HEK293 (cell line): ENCODE measurements at regions not wholly inside any gene's neighbourhood (a gene's known extent, or its start where the extent isn't known, plus 50 kb on each side); places are given as distances from the start of the nearest gene placed in this dataset.
"Not testable (repeated sequence)": the region's sequence is repeated elsewhere in the genome, so short reads cannot be mapped to it uniquely, and the experiment has no call there.

Experiments used
- IKZF3 ChIP-seq: fragments of 450-650 bp; IDR thresholded peaks from 2 replicates; pipeline ENCODE4 v1.5.0; 2018; ENCODE audit warnings: missing biosample characterization, mild to moderate bottlenecking, missing genetic modification characterization, moderate library complexity
- TF ChIP-seq, protein P1 (sequence below): fragments of 450-650 bp; formaldehyde crosslinking; IDR thresholded peaks from 2 replicates; pipeline ENCODE4 v1.5.1; 2016; ENCODE audit warnings: missing biosample characterization, missing genetic modification characterization
- TF ChIP-seq, protein P2 (sequence below): fragments of 450-650 bp; formaldehyde crosslinking; IDR thresholded peaks from 2 replicates; pipeline ENCODE4 v1.5.1; 2016; ENCODE audit warnings: missing biosample characterization, missing genetic modification characterization

DNA sequence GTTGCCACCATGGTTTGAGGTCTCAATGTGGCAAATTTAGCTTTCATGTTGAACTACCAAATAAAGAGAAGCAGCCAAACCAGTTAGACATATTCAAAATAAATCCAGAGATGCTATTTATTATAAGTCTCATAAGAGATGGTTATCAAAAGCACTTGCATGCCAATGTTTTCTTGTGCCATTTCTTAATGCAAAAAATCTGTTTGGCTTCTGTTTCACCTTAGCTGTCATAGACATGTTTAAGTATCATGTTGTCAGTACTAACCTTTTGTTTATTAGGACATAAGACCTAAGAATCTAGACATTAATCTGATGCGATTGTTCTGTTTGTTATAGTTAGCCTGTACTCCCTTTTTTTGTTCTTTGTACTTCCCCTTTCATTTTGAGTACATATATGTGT lies 110.0 kb upstream of the FBXO28 start:
- TF ChIP-seq, protein P1, sequence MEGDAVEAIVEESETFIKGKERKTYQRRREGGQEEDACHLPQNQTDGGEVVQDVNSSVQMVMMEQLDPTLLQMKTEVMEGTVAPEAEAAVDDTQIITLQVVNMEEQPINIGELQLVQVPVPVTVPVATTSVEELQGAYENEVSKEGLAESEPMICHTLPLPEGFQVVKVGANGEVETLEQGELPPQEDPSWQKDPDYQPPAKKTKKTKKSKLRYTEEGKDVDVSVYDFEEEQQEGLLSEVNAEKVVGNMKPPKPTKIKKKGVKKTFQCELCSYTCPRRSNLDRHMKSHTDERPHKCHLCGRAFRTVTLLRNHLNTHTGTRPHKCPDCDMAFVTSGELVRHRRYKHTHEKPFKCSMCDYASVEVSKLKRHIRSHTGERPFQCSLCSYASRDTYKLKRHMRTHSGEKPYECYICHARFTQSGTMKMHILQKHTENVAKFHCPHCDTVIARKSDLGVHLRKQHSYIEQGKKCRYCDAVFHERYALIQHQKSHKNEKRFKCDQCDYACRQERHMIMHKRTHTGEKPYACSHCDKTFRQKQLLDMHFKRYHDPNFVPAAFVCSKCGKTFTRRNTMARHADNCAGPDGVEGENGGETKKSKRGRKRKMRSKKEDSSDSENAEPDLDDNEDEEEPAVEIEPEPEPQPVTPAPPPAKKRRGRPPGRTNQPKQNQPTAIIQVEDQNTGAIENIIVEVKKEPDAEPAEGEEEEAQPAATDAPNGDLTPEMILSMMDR (tag by site-specific recombination) = not testable (repeated sequence)
- TF ChIP-seq, protein P2, sequence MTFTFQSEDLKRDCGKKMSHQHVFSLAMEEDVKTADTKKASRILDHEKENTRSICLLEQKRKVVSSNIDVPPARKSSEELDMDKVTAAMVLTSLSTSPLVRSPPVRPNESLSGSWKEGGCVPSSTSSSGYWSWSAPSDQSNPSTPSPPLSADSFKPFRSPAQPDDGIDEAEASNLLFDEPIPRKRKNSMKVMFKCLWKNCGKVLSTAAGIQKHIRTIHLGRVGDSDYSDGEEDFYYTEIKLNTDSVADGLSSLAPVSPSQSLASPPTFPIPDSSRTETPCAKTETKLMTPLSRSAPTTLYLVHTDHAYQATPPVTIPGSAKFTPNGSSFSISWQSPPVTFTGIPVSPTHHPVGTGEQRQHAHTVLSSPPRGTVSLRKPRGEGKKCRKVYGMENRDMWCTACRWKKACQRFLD = not testable (repeated sequence)
- TF ChIP-seq IKZF3 = not testable (repeated sequence)
